T1000 (cell line): ENCODE measurements at regions not wholly inside any gene's neighbourhood (a gene's known extent, or its start where the extent isn't known, plus 50 kb on each side); places are given as distances from the start of the nearest gene placed in this dataset.
"Not testable (repeated sequence)": the region's sequence is repeated elsewhere in the genome, so short reads cannot be mapped to it uniquely, and the experiment has no call there.

Source experiments
- DNase-seq: peaks from one replicate; lab custom pipeline; 2025; ENCODE audit warnings: mixed read lengths; lab: John Stamatoyannopoulos, UW

- no peak for DNase-seq
These were observed 189.3 kb upstream of the GPRIN3 start for GRCh38 chr4:89496851-89497250.

- no peak for DNase-seq
These were observed 185.8 kb upstream of the GPRIN3 start for GRCh38 chr4:89493367-89493766.

GRCh38 chr4:89492581-89493071, 185.0 kb upstream of the GPRIN3 start:
- no peak for DNase-seq

- no peak for DNase-seq
These were observed 184.2 kb upstream of the GPRIN3 start for GRCh38 chr4:89491761-89492160.

- not testable (repeated sequence) for DNase-seq
These were observed 182.4 kb upstream of the GPRIN3 start for GRCh38 chr4:89489921-89490431.

GRCh38 chr4:89489338-89489771, 181.8 kb upstream of the GPRIN3 start:
- DNase-seq, result no peak

- no peak for DNase-seq
These were observed 181.1 kb upstream of the GPRIN3 start for GRCh38 chr4:89488736-89489135.

- DNase-seq, result no peak
These were observed 179.1 kb upstream of the GPRIN3 start for GRCh38 chr4:89486673-89487072.

- no peak for DNase-seq
These were observed 178.4 kb upstream of the GPRIN3 start for GRCh38 chr4:89486042-89486441.

GRCh38 chr4:89483833-89484232, 176.2 kb upstream of the GPRIN3 start:
- no peak for DNase-seq

GRCh38 chr4:89482926-89483595, 175.5 kb upstream of the GPRIN3 start:
- no peak for DNase-seq

GRCh38 chr4:89482251-89482650, 174.7 kb upstream of the GPRIN3 start:
- no peak for DNase-seq

GRCh38 chr4:89469930-89470375, 162.4 kb upstream of the GPRIN3 start:
- DNase-seq, result peak; percentile 33

- DNase-seq, result no peak
These were observed 161.9 kb upstream of the GPRIN3 start for GRCh38 chr4:89469516-89469915.

- no peak for DNase-seq
These were observed 161.0 kb upstream of the GPRIN3 start for GRCh38 chr4:89468602-89469001.

- no peak for DNase-seq
These were observed 155.7 kb upstream of the GPRIN3 start for GRCh38 chr4:89463341-89463740.

GRCh38 chr4:89447543-89447942, 139.9 kb upstream of the GPRIN3 start:
- no peak for DNase-seq

GRCh38 chr4:89446193-89446592, 138.6 kb upstream of the GPRIN3 start:
- DNase-seq, result no peak

- DNase-seq, result no peak
These were observed 131.9 kb upstream of the GPRIN3 start for GRCh38 chr4:89439533-89439932.

GRCh38 chr4:89438102-89438831, 130.7 kb upstream of the GPRIN3 start:
- DNase-seq, result peak; percentile 10

- no peak for DNase-seq
These were observed 126.9 kb upstream of the GPRIN3 start for GRCh38 chr4:89434364-89434988.

- no peak for DNase-seq
These were observed 120.2 kb upstream of the GPRIN3 start for GRCh38 chr4:89427782-89428181.

- DNase-seq, result no peak
These were observed 117.4 kb upstream of the GPRIN3 start for GRCh38 chr4:89425023-89425422.
